ENCODE measurements at regions not wholly inside any gene's neighbourhood (a gene's known extent, or its start where the extent isn't known, plus 50 kb on each side); places are given as distances from the start of the nearest gene placed in this dataset.

- TF ChIP-seq E2F8 (IDR thresholded peaks at IDR 0.05; ENCODE audit: low read depth, partially characterized antibody) (no peak), NR4A1 (CRISPR knock-in tag; IDR thresholded peaks at IDR 0.05) (no peak), NR4A1 (tag; IDR thresholded peaks at IDR 0.05) (0 out of 2 replicates have a peak, but pooled peaks have one; percentile 39), ELF4 (CRISPR knock-in tag; IDR thresholded peaks at IDR 0.05) (no peak), MEF2D (tag; conservative IDR thresholded peaks at IDR 0.05; ENCODE audit: low read depth) (peak; percentile 65), ZNF274 (IDR thresholded peaks at IDR 0.05; ENCODE audit: borderline replicate concordance, low read depth, low read length) (no peak), ZNF165 (CRISPR knock-in tag; IDR thresholded peaks at IDR 0.05; ENCODE audit: borderline replicate concordance) (no peak), MNT (conservative IDR thresholded peaks at IDR 0.05) (0 out of 4 replicates have a peak, but pooled peaks of 1 of the 2 experiments have one; percentile 27), NR2C2 (CRISPR knock-in tag; IDR thresholded peaks at IDR 0.05) (no peak), NR2C2 (tag; IDR thresholded peaks at IDR 0.05) (peak; percentile 77), NONO (IDR thresholded peaks at IDR 0.05; ENCODE audit: low read depth in 2 of 2, low read length in 1 of 2) (no peak), HMGN3 (IDR thresholded peaks at IDR 0.05; ENCODE audit: borderline replicate concordance, extremely low read depth, insufficient read length, low read depth, low read length) (no peak), TRIM24 (IDR thresholded peaks at IDR 0.05) (peak; percentile 60 to 77; a peak in 3 of 4 replicates), NFATC3 (IDR thresholded peaks at IDR 0.05) (no peak), STAT5A (IDR thresholded peaks at IDR 0.05; ENCODE audit: borderline replicate concordance, low read length) (0 out of 2 replicates have a peak, but pooled peaks have one; percentile 31), ATF1 (CRISPR knock-in tag; IDR thresholded peaks at IDR 0.05) (no peak), ATF1 (tag; IDR thresholded peaks at IDR 0.05) (0 out of 2 replicates have a peak, but pooled peaks have one; percentile 14), ZNF589 (CRISPR knock-in tag; IDR thresholded peaks at IDR 0.05; ENCODE audit: low read depth) (peak; percentile 79), NR2C1 (IDR thresholded peaks at IDR 0.05) (peak; percentile 61), NR2C1 (tag; IDR thresholded peaks at IDR 0.05) (0 out of 2 replicates have a peak, but pooled peaks have one; percentile 66), NCOR1 (IDR thresholded peaks at IDR 0.05) (peak; percentile 71), CSDE1 (IDR thresholded peaks at IDR 0.05) (no peak), JUN (IDR thresholded peaks at IDR 0.05; ENCODE audit: borderline replicate concordance, low read depth, low read length) (peak; percentile 93), JUN (CRISPR knock-in tag; IDR thresholded peaks at IDR 0.05; ENCODE audit: borderline replicate concordance) (no peak), SP1 (CRISPR knock-in tag; IDR thresholded peaks at IDR 0.05) (no peak), TAL1 (IDR thresholded peaks at IDR 0.05) (peak; percentile 75), ZNF77 (CRISPR knock-in tag; IDR thresholded peaks at IDR 0.05) (no peak), RFX1 (IDR thresholded peaks at IDR 0.05) (no peak), MTA2 (IDR thresholded peaks at IDR 0.05; ENCODE audit: low read depth) (0 out of 2 replicates have a peak, but pooled peaks have one; percentile 24)
Observed at GRCh38 chr2:71880846-71881610, 266.6 kb downstream of the CYP26B1 start (continued).

All from K562 (cell line).